ENCODE measurements at regions not wholly inside any gene's neighbourhood (a gene's known extent, or its start where the extent isn't known, plus 50 kb on each side); places are given as distances from the start of the nearest gene placed in this dataset.

GRCh38 chr10:81068460-81068859, 530.8 kb downstream of the SH2D4B start:
- ATAC-seq (no peak), DNase-seq (no peak)
- intact Hi-C loops (cut with micrococcal nuclease): no loop called here

DNA sequence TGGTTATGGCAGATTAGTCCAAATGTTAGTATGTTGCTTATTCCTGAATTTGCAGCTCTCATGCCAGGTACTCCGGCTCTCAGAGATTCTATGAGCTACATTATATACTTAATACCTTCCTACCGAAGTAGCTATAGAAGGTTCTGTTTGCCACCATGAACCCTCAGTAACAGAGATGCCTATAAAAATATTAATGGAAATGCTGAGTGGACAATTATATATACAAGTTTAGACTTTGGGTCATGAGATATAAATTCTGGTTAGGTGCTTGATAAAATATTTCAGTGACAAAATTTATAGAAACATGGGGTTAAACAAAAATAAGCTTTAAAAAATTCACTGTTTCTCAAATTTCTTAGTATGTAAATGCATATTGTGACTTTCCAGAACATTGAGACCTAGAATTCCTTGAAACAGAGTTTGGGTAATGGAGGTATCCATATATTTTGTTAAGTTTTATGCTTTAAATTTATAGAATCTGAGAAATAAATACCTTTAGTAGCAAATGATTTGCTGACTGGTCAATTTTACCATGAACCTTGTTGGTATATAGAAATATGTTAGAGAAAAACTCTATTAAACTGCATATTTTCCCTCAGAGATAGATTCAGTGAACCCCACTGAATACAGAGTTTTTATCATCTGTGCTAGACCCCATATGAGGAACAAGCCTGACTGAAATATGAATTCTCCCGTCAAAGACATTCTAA, 533.5 kb downstream of the SH2D4B start:
- intact Hi-C loops (cut with micrococcal nuclease): no loop called here
- ATAC-seq: no peak
- no peak for DNase-seq

DNA sequence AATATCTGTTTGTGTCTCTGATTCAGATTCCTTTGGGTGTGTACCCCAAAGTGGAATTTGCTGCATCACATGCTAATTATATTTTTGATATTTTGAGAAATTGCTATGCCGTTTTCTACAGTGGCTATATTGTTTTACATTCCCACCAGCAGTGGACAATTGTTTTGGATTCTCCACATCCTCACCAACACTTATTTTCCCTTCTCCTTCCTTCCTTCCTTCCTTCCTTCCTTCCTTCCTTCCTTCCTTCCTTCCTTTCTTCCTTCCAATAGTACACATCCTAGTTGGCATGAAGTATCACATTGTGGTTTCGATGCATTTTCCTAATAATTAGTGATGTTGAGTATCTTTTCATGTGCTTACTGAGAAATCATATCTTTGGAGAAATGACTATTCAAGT, 535.5 kb downstream of the SH2D4B start:
- DNase-seq (no peak), ATAC-seq (no peak)
- intact Hi-C loops (cut with micrococcal nuclease): no loop called here

GRCh38 chr10:81081887-81082620, 544.4 kb downstream of the SH2D4B start:
- ATAC-seq (no peak), DNase-seq (no peak)
- intact Hi-C loops (cut with micrococcal nuclease): no loop called here

GRCh38 chr10:81082621-81083376, 545.1 kb downstream of the SH2D4B start:
- ATAC-seq (no peak), DNase-seq (no peak)
- intact Hi-C loops (cut with micrococcal nuclease): no loop called here

GRCh38 chr10:81093056-81093455, 555.4 kb downstream of the SH2D4B start:
- DNase-seq (no peak), ATAC-seq (no peak)
- intact Hi-C loops (cut with micrococcal nuclease): no loop called here

DNA sequence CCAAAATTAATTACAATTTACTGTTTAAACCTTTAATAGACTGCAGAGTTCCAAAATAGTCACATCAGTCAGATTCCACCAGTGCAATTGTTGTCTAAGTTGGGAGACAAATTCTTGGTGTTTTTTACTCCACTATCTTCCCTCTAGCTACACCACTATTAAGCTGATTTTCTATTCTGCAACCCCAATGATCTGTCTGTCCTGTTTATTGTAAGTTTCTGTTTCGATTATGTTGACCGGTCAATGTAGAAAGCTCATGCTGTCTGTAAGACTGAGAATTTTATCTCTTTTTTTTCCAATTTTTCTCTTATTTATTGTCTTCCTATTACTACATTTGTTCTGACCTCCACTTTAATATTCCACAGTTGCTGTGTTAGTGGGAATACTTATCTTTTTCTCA, 557.5 kb downstream of the SH2D4B start:
- intact Hi-C loops (cut with micrococcal nuclease): no loop called here
- no peak for DNase-seq
- ATAC-seq: no peak

- ATAC-seq (no peak), DNase-seq (no peak)
- intact Hi-C loops (cut with micrococcal nuclease): no loop called here
These were observed 558.9 kb downstream of the SH2D4B start for GRCh38 chr10:81096558-81096957.

DNA sequence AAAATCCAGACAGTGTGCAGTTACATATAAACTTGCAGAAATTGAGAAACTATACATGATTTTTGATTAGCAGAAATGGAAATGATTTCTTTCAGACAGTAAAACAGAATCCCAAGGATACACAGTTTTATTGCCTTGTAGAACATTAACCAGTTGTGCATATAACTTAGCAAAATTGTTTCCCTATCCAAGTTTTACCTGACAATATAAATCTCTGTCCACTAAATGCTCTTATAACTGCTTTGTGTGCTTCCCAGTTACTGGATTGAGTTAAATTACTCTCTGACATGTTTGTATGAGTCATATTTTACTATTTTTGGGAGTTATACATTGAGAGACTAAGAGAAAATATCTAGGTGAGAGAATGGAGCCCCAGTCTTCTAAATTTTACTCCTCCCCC, 563.4 kb downstream of the SH2D4B start:
- intact Hi-C loops (cut with micrococcal nuclease): no loop called here
- ATAC-seq (no peak), DNase-seq (no peak)

- DNase-seq (no peak), ATAC-seq (no peak)
- intact Hi-C loops (cut with micrococcal nuclease): no loop called here
These were observed 566.8 kb downstream of the SH2D4B start for GRCh38 chr10:81104494-81104893.

DNA sequence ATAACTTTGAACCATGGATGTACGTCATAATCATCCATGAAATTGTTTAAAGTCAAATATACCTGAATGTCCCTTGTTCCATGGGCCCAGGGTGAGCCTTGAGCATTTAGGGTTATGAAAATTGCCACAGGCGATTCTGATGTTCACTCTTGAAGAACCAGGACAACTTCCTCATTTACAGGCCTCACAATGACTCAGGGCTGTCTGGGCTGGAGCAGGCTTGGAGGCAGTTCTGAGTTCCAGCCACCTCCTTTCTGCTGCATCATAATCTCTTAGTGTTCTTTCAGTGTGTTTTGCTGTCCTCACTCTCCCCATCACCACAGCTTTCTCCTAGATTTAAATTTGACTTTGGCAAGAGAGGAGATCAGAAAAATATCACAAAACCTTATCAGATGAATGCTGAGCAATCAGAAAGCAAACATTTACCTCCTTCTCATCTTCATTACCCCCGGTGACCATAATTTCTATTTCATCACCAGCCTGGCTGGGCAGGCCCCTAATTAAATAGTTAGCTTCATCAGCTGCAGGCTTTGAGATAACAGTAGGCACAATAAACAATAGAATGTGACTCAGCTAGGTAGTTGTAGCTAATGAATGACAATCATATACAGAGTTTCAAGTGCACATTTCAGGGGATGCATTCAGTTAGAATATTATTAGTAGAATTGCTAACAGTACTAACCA, 571.0 kb downstream of the SH2D4B start:
- intact Hi-C loops (cut with micrococcal nuclease): no loop called here
- DNase-seq (no peak), ATAC-seq (no peak)

GRCh38 chr10:81109200-81109752, 571.6 kb downstream of the SH2D4B start:
- intact Hi-C loops (cut with micrococcal nuclease): no loop called here
- DNase-seq (no peak), ATAC-seq (no peak)

GRCh38 chr10:81116201-81116600, 578.5 kb downstream of the SH2D4B start:
- intact Hi-C loops (cut with micrococcal nuclease): no loop called here
- ATAC-seq (no peak), DNase-seq (no peak)

GRCh38 chr10:81116990-81117389, 579.3 kb downstream of the SH2D4B start:
- no peak for ATAC-seq
- intact Hi-C loops (cut with micrococcal nuclease): no loop called here
- DNase-seq: no peak

DNA sequence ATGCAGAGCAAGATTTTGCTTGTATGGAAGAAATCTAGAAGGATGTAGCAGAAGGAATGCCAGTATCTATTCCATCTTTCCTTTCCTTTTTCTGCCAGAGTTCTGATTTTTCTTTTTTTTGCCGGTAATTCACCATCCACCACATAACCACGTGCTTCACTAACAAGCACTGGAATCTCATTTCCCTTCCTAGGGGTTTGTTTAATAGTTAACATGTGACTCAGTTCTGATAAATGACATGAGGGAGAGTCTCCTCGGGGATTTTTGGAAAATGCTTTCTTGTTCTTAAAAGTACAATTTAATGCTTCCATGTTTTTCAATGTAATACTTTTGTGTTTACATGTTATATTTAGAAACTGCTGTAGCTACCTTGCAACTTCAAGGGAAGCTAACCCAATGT, 590.2 kb downstream of the SH2D4B start:
- DNase-seq: no peak
- intact Hi-C loops (cut with micrococcal nuclease): no loop called here
- no peak for ATAC-seq

GRCh38 chr10:81130014-81130413, 592.3 kb downstream of the SH2D4B start:
- intact Hi-C loops (cut with micrococcal nuclease): no loop called here
- no peak for DNase-seq
- no peak for ATAC-seq

DNA sequence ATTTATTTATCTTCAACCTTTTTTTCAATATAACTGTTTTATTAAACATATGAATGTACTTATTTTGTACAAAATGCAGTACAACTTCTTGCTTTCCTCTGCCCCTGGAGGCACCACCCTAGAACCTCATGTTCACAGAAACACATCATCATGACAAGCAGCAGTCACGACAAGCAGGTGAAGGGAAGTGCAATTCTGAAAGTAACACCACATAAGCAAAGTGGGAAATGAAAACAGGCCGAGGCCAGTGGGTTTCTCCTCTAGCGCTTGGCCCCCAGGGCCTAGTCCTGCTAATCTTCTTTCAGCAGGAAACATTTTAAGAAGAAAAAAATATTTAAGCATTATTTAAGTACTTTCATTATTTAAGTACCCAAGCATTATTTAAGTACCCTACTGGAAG, 598.1 kb downstream of the SH2D4B start:
- DNase-seq (no peak), ATAC-seq (no peak)
- intact Hi-C loops (cut with micrococcal nuclease): no loop called here

DNA sequence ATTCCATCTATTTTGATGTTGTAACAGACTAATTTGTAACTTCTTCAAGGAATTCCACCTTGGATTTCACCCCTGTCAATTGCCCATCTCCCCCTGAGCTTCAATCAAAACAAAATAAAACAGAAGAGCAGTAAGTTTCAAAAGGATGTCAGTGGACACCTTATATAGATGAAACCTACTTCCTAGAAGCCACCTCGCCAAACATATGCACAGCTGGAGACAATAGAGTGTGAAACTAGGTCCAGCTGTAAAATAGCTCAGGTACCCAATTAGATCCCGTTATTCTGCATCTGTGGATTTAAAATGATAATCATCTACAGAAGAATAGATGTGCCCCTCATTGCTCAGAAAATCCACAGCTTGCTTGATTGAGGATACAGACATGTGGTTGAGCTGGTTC, 598.6 kb downstream of the SH2D4B start:
- DNase-seq (no peak), ATAC-seq (no peak)
- intact Hi-C loops (cut with micrococcal nuclease): no loop called here

- intact Hi-C loops (cut with micrococcal nuclease): no loop called here
These were observed 608.3 kb downstream of the SH2D4B start for GRCh38 chr10:81145975-81146374.

DNA sequence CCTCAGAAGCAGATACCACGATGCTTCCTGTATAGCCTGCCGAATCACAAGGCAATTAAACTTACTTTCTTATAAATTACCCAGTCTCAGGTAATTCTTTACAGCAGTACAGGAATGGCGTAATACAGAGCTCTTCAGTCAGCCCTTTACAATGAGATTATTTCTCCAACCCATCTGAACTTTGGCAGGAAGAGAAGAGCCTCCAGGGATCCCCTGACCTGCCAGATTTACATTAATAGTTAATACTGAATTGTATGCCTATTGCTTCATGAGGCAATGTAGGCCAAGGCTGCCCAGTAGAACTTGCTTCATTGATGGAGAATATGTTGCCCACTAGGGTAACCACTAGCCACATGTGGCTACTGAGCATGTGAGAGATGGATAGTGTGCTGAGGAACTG, 608.7 kb downstream of the SH2D4B start:
- intact Hi-C loops (cut with micrococcal nuclease): no loop called here
- DNase-seq: no peak

More at GRCh38 chr10:81145975-81146374, 608.3 kb downstream of the SH2D4B start:
- DNase-seq: no peak
- no peak for ATAC-seq

More for the DNA sequence above, 608.7 kb downstream of the SH2D4B start:
- ATAC-seq: no peak
